Keratinocyte (primary cell): ENCODE measurements at regions not wholly inside any gene's neighbourhood (a gene's known extent, or its start where the extent isn't known, plus 50 kb on each side); places are given as distances from the start of the nearest gene placed in this dataset.

ENCODE experiments used
- CTCF ChIP-seq, 3 experiments: IDR thresholded peaks in 1 of 3; conservative IDR thresholded peaks in 1 of 3; optimal IDR thresholded peaks in 1 of 3; 2 replicates in 2 of 3; 3 replicates in 1 of 3; pipeline versions ENCODE3 to v1.5.1; 2011; ENCODE audit warnings: low read length in 3 of 3, mild to moderate bottlenecking in 3 of 3, moderate library complexity in 2 of 3, control low read depth in 1 of 3, inconsistent platforms in 1 of 3; ENCODE audit not compliant: insufficient read depth in 2 of 3; ENCODE audit errors: extremely low read depth in 1 of 3
- EZH2 ChIP-seq: IDR thresholded peaks from one replicate; pipeline ENCODE4 v1.6.1; 2012; ENCODE audit warnings: inconsistent platforms, mild to moderate bottlenecking, low read length, moderate library complexity

- TF ChIP-seq CTCF (optimal IDR thresholded peaks at IDR 0.05 in 1 of 3, IDR thresholded peaks at IDR 0.05 in 1 of 3, conservative IDR thresholded peaks at IDR 0.05 in 1 of 3; ENCODE audit: extremely low read depth in 1 of 3, insufficient read depth in 2 of 3, low read length in 3 of 3) (no peak), EZH2 (no peak)
These were observed 580.9 kb upstream of the TMEFF2 start for GRCh38 chr2:192775459-192776262.
